Ascending aorta (tissue), 2 donors: ENCODE measurements at regions not wholly inside any gene's neighbourhood (a gene's known extent, or its start where the extent isn't known, plus 50 kb on each side); places are given as distances from the start of the nearest gene placed in this dataset.
A peak's percentile ranks its signal among the peaks of the same experiment; 100 is the strongest.

Experiments used
- DNase-seq, 2 donors: peaks; one replicate each; pipeline ENCODE4 v3.0.0-alpha.2; 2019; ENCODE audit warnings: low spot score in 2 of 2
- H3K27ac ChIP-seq, 2 donors: fragments of 200-600 bp; sonication (generic); one replicate each; pipeline ENCODE4 v1.5.1; 2016 to 2017; ENCODE audit warnings: mild to moderate bottlenecking in 1 of 2
- H3K27me3 ChIP-seq: fragments of 200-600 bp; sonication (generic); one replicate; pipeline ENCODE4 v1.5.1; 2017
- H3K36me3 ChIP-seq, 2 donors: fragments of 200-600 bp; sonication (generic); one replicate each; pipeline ENCODE4 v1.5.1; 2016
- H3K4me1 ChIP-seq, 2 donors: fragments of 200-600 bp; sonication (generic); one replicate each; pipeline ENCODE4 v1.5.1; 2016 to 2017; ENCODE audit warnings: mild to moderate bottlenecking in 1 of 2
- H3K4me3 ChIP-seq, 2 donors: fragments of 200-600 bp; sonication (generic); one replicate each; pipeline ENCODE4 v1.5.1; 2016 to 2017; ENCODE audit warnings: mild to moderate bottlenecking in 1 of 2
- H3K9me3 ChIP-seq, 2 donors: fragments of 200-600 bp; sonication (generic); one replicate each; pipeline ENCODE4 v1.5.1; 2016
- CTCF ChIP-seq, 3 experiments: fragments of 200-600 bp in 2 of 3; fragments of 450-650 bp in 1 of 3; sonication (generic) in 2 of 3; IDR thresholded peaks; one replicate each; pipeline ENCODE4 v1.5.1; 2016 to 2019; ENCODE audit warnings: antibody characterized with exemption in 3 of 3, mild to moderate bottlenecking in 1 of 3, moderate library complexity in 1 of 3
- intact Hi-C: fragments of 100-400 bp; cut with DNase I; formaldehyde crosslinking; loops from one replicate; pipeline ENCODE4 v1.15.1; 2023

GRCh38 chr10:3526727-3527501 is 258.1 kb downstream of the KLF6 start:
- Histone ChIP-seq H3K27me3 (no peaks in the 10 kb centered on the region), H3K36me3 (no peaks in the 10 kb centered on the region), H3K27ac (peak overlapping the region; percentile 38 to 63), H3K4me3 (no peak overlapping the region), H3K4me1 (peaks cover 0 to 21% of the 10 kb centered on the region in 2 donors), H3K9me3 (peaks cover 0 to 10% of the 10 kb centered on the region in 2 donors)
- no peak for TF ChIP-seq CTCF (IDR thresholded peaks at IDR 0.05)
- intact Hi-C loops: loop anchor here (1.0 to 5.0 kb wide), 6 partner anchors 16 to 95 kb away; no protein-coding TSS in a partner anchor
- DNase-seq: no peak

GRCh38 chr10:3525832-3526449 is 259.1 kb downstream of the KLF6 start:
- Histone ChIP-seq H3K4me3 (no peak overlapping the region), H3K27ac (peak overlapping the region; percentile 38 to 63), H3K27me3 (no peaks in the 10 kb centered on the region), H3K4me1 (peaks cover 0 to 21% of the 10 kb centered on the region in 2 donors), H3K9me3 (peaks cover 0 to 10% of the 10 kb centered on the region in 2 donors), H3K36me3 (no peaks in the 10 kb centered on the region)
- intact Hi-C loops: loop anchor here (1.0 to 5.0 kb wide), 6 partner anchors 17 to 96 kb away; no protein-coding TSS in a partner anchor
- no peak for TF ChIP-seq CTCF (IDR thresholded peaks at IDR 0.05)
- peak; percentile 39 to 81 for DNase-seq

- H3K27me3 ChIP-seq: no peaks in the 10 kb centered on the region
- H3K27ac ChIP-seq: no peak overlapping the region
- peaks cover 0 to 17% of the 10 kb centered on the region in 2 donors for H3K4me1 ChIP-seq
- no peak overlapping the region for H3K4me3 ChIP-seq
- no peak for TF ChIP-seq CTCF (IDR thresholded peaks at IDR 0.05)
- DNase-seq: no peak
- intact Hi-C loops: no loop called here
- peaks cover 0 to 10% of the 10 kb centered on the region in 2 donors for H3K9me3 ChIP-seq
- no peaks in the 10 kb centered on the region for H3K36me3 ChIP-seq
These were observed 260.7 kb downstream of the KLF6 start for GRCh38 chr10:3524086-3524960.

- H3K4me1 ChIP-seq: peaks cover 0 to 13% of the 10 kb centered on the region in 2 donors
- TF ChIP-seq CTCF (IDR thresholded peaks at IDR 0.05): no peak
- H3K27me3 ChIP-seq: no peaks in the 10 kb centered on the region
- peaks cover 0 to 10% of the 10 kb centered on the region in 2 donors for H3K9me3 ChIP-seq
- H3K27ac ChIP-seq: no peak overlapping the region
- DNase-seq: no peak
- no peaks in the 10 kb centered on the region for H3K36me3 ChIP-seq
- intact Hi-C loops: no loop called here
- H3K4me3 ChIP-seq: no peak overlapping the region
These were observed 261.5 kb downstream of the KLF6 start for GRCh38 chr10:3523309-3524050.

GRCh38 chr10:3516923-3517255 is 268.1 kb downstream of the KLF6 start:
- H3K4me3 ChIP-seq: no peak overlapping the region
- no peak overlapping the region for H3K27ac ChIP-seq
- no peak for TF ChIP-seq CTCF (IDR thresholded peaks at IDR 0.05)
- no peaks in the 10 kb centered on the region for H3K4me1 ChIP-seq
- no peaks in the 10 kb centered on the region for H3K9me3 ChIP-seq
- no peaks in the 10 kb centered on the region for H3K36me3 ChIP-seq
- no peaks in the 10 kb centered on the region for H3K27me3 ChIP-seq
- intact Hi-C loops: no loop called here
- DNase-seq: no peak
